ENCODE measurements at regions not wholly inside any gene's neighbourhood (a gene's known extent, or its start where the extent isn't known, plus 50 kb on each side); places are given as distances from the start of the nearest gene placed in this dataset.
A peak's percentile ranks its signal among the peaks of the same experiment; 100 is the strongest.

DNA sequence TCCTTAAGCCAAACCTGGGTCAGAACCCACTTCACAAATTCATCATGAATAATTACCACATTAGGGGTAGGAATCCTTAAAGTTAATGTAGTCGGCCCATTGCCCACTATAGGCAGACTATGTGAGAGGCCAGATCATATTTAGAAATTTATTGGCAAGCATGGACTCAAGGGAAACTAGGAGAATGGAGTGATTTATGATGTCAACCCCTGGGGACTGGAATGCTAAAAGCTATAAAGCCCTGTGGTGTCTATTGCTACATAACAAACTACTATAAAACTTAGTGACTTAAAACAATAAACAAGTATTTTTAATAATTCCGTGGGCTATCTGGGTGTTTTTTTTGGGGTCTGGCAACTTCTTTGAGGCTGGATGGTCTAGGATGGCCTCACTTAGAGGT, 93.9 kb downstream of the PPP1R2C start:
- no peak for DNase-seq (ENCODE audit: extremely low spot score)
- TF ChIP-seq SUZ12 (IDR thresholded peaks at IDR 0.05): no peak
- TF ChIP-seq, protein P1, sequence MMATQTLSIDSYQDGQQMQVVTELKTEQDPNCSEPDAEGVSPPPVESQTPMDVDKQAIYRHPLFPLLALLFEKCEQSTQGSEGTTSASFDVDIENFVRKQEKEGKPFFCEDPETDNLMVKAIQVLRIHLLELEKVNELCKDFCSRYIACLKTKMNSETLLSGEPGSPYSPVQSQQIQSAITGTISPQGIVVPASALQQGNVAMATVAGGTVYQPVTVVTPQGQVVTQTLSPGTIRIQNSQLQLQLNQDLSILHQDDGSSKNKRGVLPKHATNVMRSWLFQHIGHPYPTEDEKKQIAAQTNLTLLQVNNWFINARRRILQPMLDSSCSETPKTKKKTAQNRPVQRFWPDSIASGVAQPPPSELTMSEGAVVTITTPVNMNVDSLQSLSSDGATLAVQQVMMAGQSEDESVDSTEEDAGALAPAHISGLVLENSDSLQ (IDR thresholded peaks at IDR 0.05): peak; percentile 64
- POLR2A ChIA-PET: no interaction called here
- CTCF ChIA-PET: no interaction called here

- POLR2A ChIA-PET: no interaction called here
- DNase-seq (ENCODE audit: extremely low spot score): no peak
- CTCF ChIA-PET: no interaction called here
- TF ChIP-seq ARNT (IDR thresholded peaks at IDR 0.05): no peak
- no peak for TF ChIP-seq FOXM1 (IDR thresholded peaks at IDR 0.05; ENCODE audit: borderline replicate concordance)
- TF ChIP-seq TARDBP (IDR thresholded peaks at IDR 0.05): no peak
- no peak for TF ChIP-seq CTBP1 (IDR thresholded peaks at IDR 0.05; ENCODE audit: borderline replicate concordance)
- no peak for TF ChIP-seq NFRKB (IDR thresholded peaks at IDR 0.05)
- TF ChIP-seq ZNF384 (IDR thresholded peaks at IDR 0.05): no peak
- TF ChIP-seq FOXA1 (IDR thresholded peaks at IDR 0.05): no peak
- TF ChIP-seq HDGF (IDR thresholded peaks at IDR 0.05; ENCODE audit: borderline replicate concordance): no peak
- TF ChIP-seq L3MBTL2 (conservative IDR thresholded peaks at IDR 0.05): no peak
Observed at GRCh38 chrX:42680666-42681065, 97.3 kb downstream of the PPP1R2C start.

DNA sequence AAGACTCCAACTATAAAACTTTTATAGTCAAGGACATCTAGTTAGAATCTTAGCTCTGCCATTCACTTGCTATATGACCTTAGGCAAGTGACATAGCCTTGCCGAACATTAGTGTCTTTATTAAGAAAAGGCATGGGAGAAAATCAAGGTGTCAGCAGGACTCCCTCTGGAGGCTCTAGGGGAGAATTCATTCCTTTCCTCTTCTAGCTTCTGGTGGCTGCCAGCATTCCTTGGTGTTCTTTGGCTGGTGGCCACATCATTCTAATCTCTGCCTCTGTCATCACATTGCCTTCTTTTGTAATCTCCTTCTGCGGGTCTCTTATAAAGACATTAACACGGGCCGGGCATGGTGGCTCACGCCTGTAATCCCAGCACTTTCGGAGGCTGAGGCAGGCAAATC, 99.8 kb downstream of the PPP1R2C start:
- no peak for TF ChIP-seq FOXM1 (IDR thresholded peaks at IDR 0.05; ENCODE audit: borderline replicate concordance)
- TF ChIP-seq ARNT (IDR thresholded peaks at IDR 0.05): no peak
- no peak for TF ChIP-seq ELF4 (IDR thresholded peaks at IDR 0.05)
- no peak for TF ChIP-seq SP1 (IDR thresholded peaks at IDR 0.05)
- TF ChIP-seq LEF1 (IDR thresholded peaks at IDR 0.05; ENCODE audit: borderline replicate concordance): no peak
- no peak for TF ChIP-seq NFRKB (IDR thresholded peaks at IDR 0.05)
- CTCF ChIA-PET: no interaction called here
- DNase-seq (ENCODE audit: extremely low spot score): no peak
- POLR2A ChIA-PET: no interaction called here

- ChIA-PET CTCF (no interaction called here), POLR2A (no interaction called here)
- no peak for DNase-seq (ENCODE audit: extremely low spot score)
- TF ChIP-seq CTBP1 (IDR thresholded peaks at IDR 0.05; ENCODE audit: borderline replicate concordance) (no peak), ZNF384 (IDR thresholded peaks at IDR 0.05) (no peak), ARNT (IDR thresholded peaks at IDR 0.05) (no peak), FOXK2 (IDR thresholded peaks at IDR 0.05) (no peak), BHLHE40 (IDR thresholded peaks at IDR 0.05; ENCODE audit: borderline replicate concordance) (no peak), FOXM1 (IDR thresholded peaks at IDR 0.05; ENCODE audit: borderline replicate concordance) (no peak), LEF1 (IDR thresholded peaks at IDR 0.05; ENCODE audit: borderline replicate concordance) (no peak), SP1 (IDR thresholded peaks at IDR 0.05) (no peak), ELF4 (IDR thresholded peaks at IDR 0.05) (no peak), NFRKB (IDR thresholded peaks at IDR 0.05) (no peak), L3MBTL2 (conservative IDR thresholded peaks at IDR 0.05) (no peak)
- TF ChIP-seq, protein P1 (IDR thresholded peaks at IDR 0.05): no peak
Observed at GRCh38 chrX:42673301-42673810, 104.6 kb downstream of the PPP1R2C start.

DNA sequence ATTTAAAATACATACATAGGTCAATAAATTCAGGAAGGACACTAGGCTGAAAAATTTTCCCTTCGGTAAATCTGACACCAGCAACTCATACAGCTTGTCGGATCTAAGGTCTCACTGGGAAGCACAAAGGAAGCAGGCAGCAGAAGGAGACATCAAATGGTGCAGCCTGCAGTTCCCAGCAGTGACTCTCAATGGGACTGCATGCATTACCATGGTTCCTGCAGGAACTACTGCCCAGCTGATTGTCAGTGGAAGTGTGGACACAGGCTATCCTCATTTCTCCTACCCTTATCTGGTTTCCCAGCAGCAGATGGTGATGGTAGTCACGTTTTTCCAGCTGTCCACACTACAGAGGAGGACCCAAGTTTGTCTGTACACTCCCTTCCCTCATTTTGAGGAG, 113.3 kb downstream of the PPP1R2C start:
- POLR2A ChIA-PET: no interaction called here
- CTCF ChIA-PET: no interaction called here
- TF ChIP-seq SP1 (IDR thresholded peaks at IDR 0.05) (no peak), CTBP1 (IDR thresholded peaks at IDR 0.05; ENCODE audit: borderline replicate concordance) (no peak), TARDBP (IDR thresholded peaks at IDR 0.05) (no peak), NFRKB (IDR thresholded peaks at IDR 0.05) (no peak), BHLHE40 (IDR thresholded peaks at IDR 0.05; ENCODE audit: borderline replicate concordance) (no peak), SUZ12 (IDR thresholded peaks at IDR 0.05) (no peak), ZNF384 (IDR thresholded peaks at IDR 0.05) (no peak), HDGF (IDR thresholded peaks at IDR 0.05; ENCODE audit: borderline replicate concordance) (no peak), FOXA1 (IDR thresholded peaks at IDR 0.05) (no peak), L3MBTL2 (conservative IDR thresholded peaks at IDR 0.05) (no peak), FOXM1 (IDR thresholded peaks at IDR 0.05; ENCODE audit: borderline replicate concordance) (no peak), ELF4 (IDR thresholded peaks at IDR 0.05) (no peak)
- TF ChIP-seq, protein P1 (IDR thresholded peaks at IDR 0.05): no peak
- no peak for DNase-seq (ENCODE audit: extremely low spot score)

DNA sequence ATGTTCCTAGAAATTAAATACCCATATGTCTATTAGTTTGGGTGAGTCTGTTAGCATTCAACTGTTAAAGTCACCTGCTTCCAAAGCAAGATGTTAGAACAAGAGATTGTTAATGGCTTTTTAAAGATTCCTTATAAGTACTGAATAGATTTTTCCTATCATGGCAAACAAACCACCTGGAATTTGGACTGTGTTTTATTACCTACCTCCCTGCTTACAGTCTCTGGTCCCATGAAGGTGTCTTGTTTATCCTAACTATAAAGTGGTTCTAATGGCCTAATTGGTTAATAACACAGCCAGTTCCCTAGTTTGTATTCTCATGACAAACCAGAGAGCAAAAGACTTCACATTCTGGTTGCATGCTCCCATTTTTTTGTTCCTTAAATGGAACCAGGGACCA, 149.5 kb downstream of the PPP1R2C start:
- no peak for DNase-seq (ENCODE audit: extremely low spot score)
- POLR2A ChIA-PET: no interaction called here
- CTCF ChIA-PET: no interaction called here
- TF ChIP-seq CTBP1 (IDR thresholded peaks at IDR 0.05; ENCODE audit: borderline replicate concordance): no peak
- no peak for TF ChIP-seq NFRKB (IDR thresholded peaks at IDR 0.05)
- no peak for TF ChIP-seq FOXM1 (IDR thresholded peaks at IDR 0.05; ENCODE audit: borderline replicate concordance)
- no peak for TF ChIP-seq ZNF384 (IDR thresholded peaks at IDR 0.05)
- TF ChIP-seq FOXK2 (IDR thresholded peaks at IDR 0.05): no peak
- TF ChIP-seq ELF4 (IDR thresholded peaks at IDR 0.05): no peak
- no peak for TF ChIP-seq SP1 (IDR thresholded peaks at IDR 0.05)
- no peak for TF ChIP-seq LEF1 (IDR thresholded peaks at IDR 0.05; ENCODE audit: borderline replicate concordance)
- no peak for TF ChIP-seq L3MBTL2 (conservative IDR thresholded peaks at IDR 0.05)
- TF ChIP-seq FOXA1 (IDR thresholded peaks at IDR 0.05): no peak
- TF ChIP-seq, protein P1 (IDR thresholded peaks at IDR 0.05): no peak
- TF ChIP-seq BHLHE40 (IDR thresholded peaks at IDR 0.05; ENCODE audit: borderline replicate concordance): no peak
- no peak for TF ChIP-seq HDGF (IDR thresholded peaks at IDR 0.05; ENCODE audit: borderline replicate concordance)
- TF ChIP-seq ARNT (IDR thresholded peaks at IDR 0.05): no peak
- no peak for TF ChIP-seq SUZ12 (IDR thresholded peaks at IDR 0.05)
- TF ChIP-seq TARDBP (IDR thresholded peaks at IDR 0.05): no peak

All from HEK293T (cell line).